Keratinocyte (primary cell): ENCODE measurements at regions not wholly inside any gene's neighbourhood (a gene's known extent, or its start where the extent isn't known, plus 50 kb on each side); places are given as distances from the start of the nearest gene placed in this dataset.

ENCODE experiments used
- EZH2 ChIP-seq: IDR thresholded peaks from one replicate; pipeline ENCODE4 v1.6.1; 2012; ENCODE audit warnings: inconsistent platforms, mild to moderate bottlenecking, low read length, moderate library complexity
- TF ChIP-seq, protein P1 (sequence below), 3 experiments: IDR thresholded peaks in 1 of 3; conservative IDR thresholded peaks in 1 of 3; optimal IDR thresholded peaks in 1 of 3; 2 replicates in 2 of 3; 3 replicates in 1 of 3; pipeline versions ENCODE3 to v1.5.1; 2011; ENCODE audit warnings: low read length in 3 of 3, mild to moderate bottlenecking in 3 of 3, moderate library complexity in 2 of 3, control low read depth in 1 of 3, inconsistent platforms in 1 of 3; ENCODE audit not compliant: insufficient read depth in 2 of 3; ENCODE audit errors: extremely low read depth in 1 of 3

DNA sequence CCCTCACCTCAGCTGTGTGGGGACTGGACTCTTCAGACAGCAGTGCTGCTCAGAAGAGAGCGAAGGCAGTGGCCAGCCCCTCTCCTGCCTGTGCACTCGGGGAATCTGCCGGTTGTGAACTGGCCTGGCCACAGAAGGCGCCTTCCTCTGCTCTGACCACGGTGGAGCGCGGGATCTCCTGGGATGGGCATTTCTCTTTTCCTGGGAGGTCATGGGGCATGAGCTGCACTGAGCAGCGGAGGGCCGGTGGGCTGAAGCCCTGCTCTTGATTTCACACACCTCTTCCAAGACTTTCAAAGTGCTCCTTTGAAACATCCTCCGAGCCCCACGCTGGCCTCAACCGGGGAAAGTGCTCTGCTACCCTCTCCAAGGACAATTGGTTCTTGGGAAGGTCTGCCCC lies 125.6 kb upstream of the FAM20C start:
- TF ChIP-seq, protein P1, sequence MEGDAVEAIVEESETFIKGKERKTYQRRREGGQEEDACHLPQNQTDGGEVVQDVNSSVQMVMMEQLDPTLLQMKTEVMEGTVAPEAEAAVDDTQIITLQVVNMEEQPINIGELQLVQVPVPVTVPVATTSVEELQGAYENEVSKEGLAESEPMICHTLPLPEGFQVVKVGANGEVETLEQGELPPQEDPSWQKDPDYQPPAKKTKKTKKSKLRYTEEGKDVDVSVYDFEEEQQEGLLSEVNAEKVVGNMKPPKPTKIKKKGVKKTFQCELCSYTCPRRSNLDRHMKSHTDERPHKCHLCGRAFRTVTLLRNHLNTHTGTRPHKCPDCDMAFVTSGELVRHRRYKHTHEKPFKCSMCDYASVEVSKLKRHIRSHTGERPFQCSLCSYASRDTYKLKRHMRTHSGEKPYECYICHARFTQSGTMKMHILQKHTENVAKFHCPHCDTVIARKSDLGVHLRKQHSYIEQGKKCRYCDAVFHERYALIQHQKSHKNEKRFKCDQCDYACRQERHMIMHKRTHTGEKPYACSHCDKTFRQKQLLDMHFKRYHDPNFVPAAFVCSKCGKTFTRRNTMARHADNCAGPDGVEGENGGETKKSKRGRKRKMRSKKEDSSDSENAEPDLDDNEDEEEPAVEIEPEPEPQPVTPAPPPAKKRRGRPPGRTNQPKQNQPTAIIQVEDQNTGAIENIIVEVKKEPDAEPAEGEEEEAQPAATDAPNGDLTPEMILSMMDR (optimal IDR thresholded peaks at IDR 0.05 in 1 of 3, IDR thresholded peaks at IDR 0.05 in 1 of 3, conservative IDR thresholded peaks at IDR 0.05 in 1 of 3; ENCODE audit: extremely low read depth in 1 of 3, insufficient read depth in 2 of 3, low read length in 3 of 3) = no peak
- no peak for TF ChIP-seq EZH2
